Breast epithelium (tissue), 4 donors: ENCODE measurements at regions not wholly inside any gene's neighbourhood (a gene's known extent, or its start where the extent isn't known, plus 50 kb on each side); places are given as distances from the start of the nearest gene placed in this dataset.

ENCODE experiments used
- DNase-seq, 2 donors: peaks; one replicate each; pipeline ENCODE4 v3.0.0-alpha.2; 2019; ENCODE audit warnings: low spot score in 2 of 2
- H3K27ac ChIP-seq, 2 donors: fragments of 200-600 bp; sonication (generic) in 1 of 2; one replicate each; pipeline ENCODE4 v1.5.1; 2016 to 2019; ENCODE audit warnings: mild to moderate bottlenecking in 1 of 2
- H3K27me3 ChIP-seq, 2 donors: fragments of 200-600 bp; sonication (generic) in 1 of 2; one replicate each; pipeline versions ENCODE4 v1.5.1 to v1.6.0; 2017 to 2019; ENCODE audit warnings: control low read depth in 1 of 2, mild to moderate bottlenecking in 1 of 2
- H3K36me3 ChIP-seq: fragments of 200-600 bp; one replicate; pipeline ENCODE4 v1.5.1; 2019
- H3K4me1 ChIP-seq, 2 donors: fragments of 200-600 bp; sonication (generic); one replicate each; pipeline ENCODE4 v1.5.1; 2016 to 2019; ENCODE audit warnings: control low read depth in 1 of 2
- H3K4me3 ChIP-seq, 3 donors: fragments of 200-600 bp; sonication (generic); 1 replicate in 2 of 3; 2 replicates in 1 of 3; pipeline ENCODE4 v1.5.1; 2016 to 2019; ENCODE audit warnings: mild to moderate bottlenecking in 3 of 3, moderate library complexity in 2 of 3
- H3K9me3 ChIP-seq, 2 donors: fragments of 200-600 bp; sonication (generic) in 1 of 2; one replicate each; pipeline ENCODE4 v1.5.1; 2016 to 2019; ENCODE audit warnings: control low read depth in 1 of 2
- CTCF ChIP-seq, 3 donors: fragments of 450-650 bp; IDR thresholded peaks; one replicate each; pipeline ENCODE4 v1.5.1; 2016 to 2017; ENCODE audit warnings: antibody characterized with exemption in 3 of 3, mild to moderate bottlenecking in 3 of 3, moderate library complexity in 3 of 3
- POLR2A ChIP-seq: fragments of 450-650 bp; IDR thresholded peaks from one replicate; pipeline ENCODE4 v1.6.1; 2016; ENCODE audit warnings: antibody characterized with exemption, mild to moderate bottlenecking, moderate library complexity
- POLR2AphosphoS5 ChIP-seq, 3 donors: sonication (generic); formaldehyde crosslinking; IDR thresholded peaks; one replicate each; pipeline ENCODE4 v1.6.1; 2017; ENCODE audit warnings: antibody characterized with exemption in 3 of 3
- intact Hi-C: fragments of 100-400 bp; cut with DNase I; formaldehyde crosslinking; loops from one replicate; pipeline ENCODE4 v1.15.1; 2023; ENCODE audit warnings: low total_unique reads

- H3K36me3 ChIP-seq: no peaks in the 10 kb centered on the region
- no peak for DNase-seq
- TF ChIP-seq POLR2A (no peak), CTCF (IDR thresholded peaks at IDR 0.05) (no peak), POLR2AphosphoS5 (IDR thresholded peaks at IDR 0.05) (no peak)
- no peaks in the 10 kb centered on the region for H3K4me1 ChIP-seq
- intact Hi-C loops: no loop called here
- no peaks in the 10 kb centered on the region for H3K27me3 ChIP-seq
- H3K4me3 ChIP-seq: no peak overlapping the region
- no peak overlapping the region for H3K27ac ChIP-seq
- H3K9me3 ChIP-seq: no peaks in the 10 kb centered on the region
Measured at GRCh38 chr5:158381614-158382160, 522.7 kb upstream of the CLINT1 start.

- TF ChIP-seq CTCF (IDR thresholded peaks at IDR 0.05) (no peak), POLR2AphosphoS5 (IDR thresholded peaks at IDR 0.05) (no peak), POLR2A (no peak)
- intact Hi-C loops: no loop called here
- no peaks in the 10 kb centered on the region for H3K9me3 ChIP-seq
- DNase-seq: no peak
- H3K4me3 ChIP-seq: no peak overlapping the region
- no peaks in the 10 kb centered on the region for H3K4me1 ChIP-seq
- H3K27ac ChIP-seq: no peak overlapping the region
- no peaks in the 10 kb centered on the region for H3K27me3 ChIP-seq
- H3K36me3 ChIP-seq: no peaks in the 10 kb centered on the region
Measured at GRCh38 chr5:158380661-158381060, 521.7 kb upstream of the CLINT1 start.

- H3K4me3 ChIP-seq: no peak overlapping the region
- no peaks in the 10 kb centered on the region for H3K27me3 ChIP-seq
- intact Hi-C loops: no loop called here
- no peaks in the 10 kb centered on the region for H3K36me3 ChIP-seq
- H3K4me1 ChIP-seq: no peaks in the 10 kb centered on the region
- H3K9me3 ChIP-seq: no peaks in the 10 kb centered on the region
- no peak for DNase-seq
- TF ChIP-seq POLR2AphosphoS5 (IDR thresholded peaks at IDR 0.05) (no peak), CTCF (IDR thresholded peaks at IDR 0.05) (no peak), POLR2A (no peak)
- H3K27ac ChIP-seq: no peak overlapping the region
Measured at GRCh38 chr5:158378931-158379330, 520.0 kb upstream of the CLINT1 start.

GRCh38 chr5:158376679-158377078 lies 517.7 kb upstream of the CLINT1 start:
- intact Hi-C loops: no loop called here
- TF ChIP-seq POLR2A (no peak), POLR2AphosphoS5 (IDR thresholded peaks at IDR 0.05) (no peak), CTCF (IDR thresholded peaks at IDR 0.05) (no peak)
- Histone ChIP-seq H3K27me3 (no peaks in the 10 kb centered on the region), H3K4me1 (peaks cover 0 to 4% of the 10 kb centered on the region in 2 donors), H3K4me3 (no peak overlapping the region), H3K9me3 (no peaks in the 10 kb centered on the region), H3K36me3 (no peaks in the 10 kb centered on the region), H3K27ac (no peak overlapping the region)
- DNase-seq: no peak

GRCh38 chr5:158375531-158375930 lies 516.6 kb upstream of the CLINT1 start:
- Histone ChIP-seq H3K36me3 (no peaks in the 10 kb centered on the region), H3K27me3 (no peaks in the 10 kb centered on the region), H3K4me3 (no peak overlapping the region), H3K9me3 (no peaks in the 10 kb centered on the region), H3K4me1 (peaks cover 0 to 4% of the 10 kb centered on the region in 2 donors), H3K27ac (no peak overlapping the region)
- DNase-seq: no peak
- TF ChIP-seq CTCF (IDR thresholded peaks at IDR 0.05) (no peak), POLR2AphosphoS5 (IDR thresholded peaks at IDR 0.05) (no peak), POLR2A (no peak)
- intact Hi-C loops: no loop called here
